ENCODE measurements at regions not wholly inside any gene's neighbourhood (a gene's known extent, or its start where the extent isn't known, plus 50 kb on each side); places are given as distances from the start of the nearest gene placed in this dataset.

- Histone ChIP-seq H3K9me3 (ENCODE audit: control insufficient read depth, insufficient read depth, low read depth, low read length) (no peaks in the 10 kb centered on the region), H3K36me3 (ENCODE audit: control insufficient read depth in 2 of 2, insufficient read depth in 1 of 2, low read length in 2 of 2) (no peaks in the 10 kb centered on the region), H3K4me1 (ENCODE audit: control insufficient read depth, insufficient read depth, low read length) (no peaks in the 10 kb centered on the region), H3K27ac (ENCODE audit: extremely low read depth, low read depth, low read length) (no peak overlapping the region), H3K4me3 (ENCODE audit: low read depth, low read length) (no peak overlapping the region)
- POLR2A ChIA-PET, result no interaction called here
- CTCF ChIA-PET, result interaction anchor here (0.6 kb wide), 1 partner anchor 211 kb away, joined by 3 read pairs; no protein-coding TSS in a partner anchor
- TF ChIP-seq KLF9 (tag by site-specific recombination; IDR thresholded peaks at IDR 0.05; ENCODE audit: low read depth), result no peak
- TF ChIP-seq ZNF548 (tag by site-specific recombination; IDR thresholded peaks at IDR 0.05), result no peak
- TF ChIP-seq ZNF514 (tag by site-specific recombination; IDR thresholded peaks at IDR 0.05), result no peak
- no peak for TF ChIP-seq ZNF324 (tag by site-specific recombination; IDR thresholded peaks at IDR 0.05)
- TF ChIP-seq ZNF223 (tag by site-specific recombination; IDR thresholded peaks at IDR 0.05), result no peak
- TF ChIP-seq ZNF544 (tag by site-specific recombination; IDR thresholded peaks at IDR 0.05), result no peak
- TF ChIP-seq ZBTB17 (tag by site-specific recombination; IDR thresholded peaks at IDR 0.05), result no peak
- no peak for TF ChIP-seq ZBTB49 (tag by site-specific recombination; IDR thresholded peaks at IDR 0.05; ENCODE audit: low read depth)
- no peak for TF ChIP-seq PRDM1 (tag by site-specific recombination; IDR thresholded peaks at IDR 0.05)
- TF ChIP-seq, protein P1, sequence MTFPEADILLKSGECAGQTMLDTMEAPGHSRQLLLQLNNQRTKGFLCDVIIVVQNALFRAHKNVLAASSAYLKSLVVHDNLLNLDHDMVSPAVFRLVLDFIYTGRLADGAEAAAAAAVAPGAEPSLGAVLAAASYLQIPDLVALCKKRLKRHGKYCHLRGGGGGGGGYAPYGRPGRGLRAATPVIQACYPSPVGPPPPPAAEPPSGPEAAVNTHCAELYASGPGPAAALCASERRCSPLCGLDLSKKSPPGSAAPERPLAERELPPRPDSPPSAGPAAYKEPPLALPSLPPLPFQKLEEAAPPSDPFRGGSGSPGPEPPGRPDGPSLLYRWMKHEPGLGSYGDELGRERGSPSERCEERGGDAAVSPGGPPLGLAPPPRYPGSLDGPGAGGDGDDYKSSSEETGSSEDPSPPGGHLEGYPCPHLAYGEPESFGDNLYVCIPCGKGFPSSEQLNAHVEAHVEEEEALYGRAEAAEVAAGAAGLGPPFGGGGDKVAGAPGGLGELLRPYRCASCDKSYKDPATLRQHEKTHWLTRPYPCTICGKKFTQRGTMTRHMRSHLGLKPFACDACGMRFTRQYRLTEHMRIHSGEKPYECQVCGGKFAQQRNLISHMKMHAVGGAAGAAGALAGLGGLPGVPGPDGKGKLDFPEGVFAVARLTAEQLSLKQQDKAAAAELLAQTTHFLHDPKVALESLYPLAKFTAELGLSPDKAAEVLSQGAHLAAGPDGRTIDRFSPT (tag by site-specific recombination; IDR thresholded peaks at IDR 0.05), result no peak
- TF ChIP-seq ZNF777 (tag by site-specific recombination; IDR thresholded peaks at IDR 0.05; ENCODE audit: borderline replicate concordance), result no peak
- no peak for TF ChIP-seq ZNF621 (tag by site-specific recombination; IDR thresholded peaks at IDR 0.05)
- no peak for TF ChIP-seq ZNF521 (tag by site-specific recombination; IDR thresholded peaks at IDR 0.05)
- TF ChIP-seq ZNF677 (tag by site-specific recombination; IDR thresholded peaks at IDR 0.05), result no peak
- TF ChIP-seq, protein P2, sequence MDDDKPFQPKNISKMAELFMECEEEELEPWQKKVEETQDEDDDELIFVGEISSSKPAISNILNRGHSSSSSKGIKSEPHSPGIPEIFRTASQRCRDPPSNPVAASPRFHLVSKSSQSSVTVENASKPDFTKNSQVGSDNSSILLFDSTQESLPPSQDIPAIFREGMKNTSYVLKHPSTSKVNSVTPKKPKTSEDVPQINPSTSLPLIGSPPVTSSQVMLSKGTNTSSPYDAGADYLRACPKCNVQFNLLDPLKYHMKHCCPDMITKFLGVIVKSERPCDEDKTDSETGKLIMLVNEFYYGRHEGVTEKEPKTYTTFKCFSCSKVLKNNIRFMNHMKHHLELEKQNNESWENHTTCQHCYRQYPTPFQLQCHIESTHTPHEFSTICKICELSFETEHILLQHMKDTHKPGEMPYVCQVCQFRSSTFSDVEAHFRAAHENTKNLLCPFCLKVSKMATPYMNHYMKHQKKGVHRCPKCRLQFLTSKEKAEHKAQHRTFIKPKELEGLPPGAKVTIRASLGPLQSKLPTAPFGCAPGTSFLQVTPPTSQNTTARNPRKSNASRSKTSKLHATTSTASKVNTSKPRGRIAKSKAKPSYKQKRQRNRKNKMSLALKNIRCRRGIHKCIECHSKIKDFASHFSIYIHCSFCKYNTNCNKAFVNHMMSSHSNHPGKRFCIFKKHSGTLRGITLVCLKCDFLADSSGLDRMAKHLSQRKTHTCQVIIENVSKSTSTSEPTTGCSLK (tag by site-specific recombination; IDR thresholded peaks at IDR 0.05), result no peak
- no peak for TF ChIP-seq GLI2 (tag by site-specific recombination; IDR thresholded peaks at IDR 0.05; ENCODE audit: borderline replicate concordance, low read depth)
Measured at GRCh38 chr18:28457784-28458183, 280.9 kb upstream of the CDH2 start.

DNA sequence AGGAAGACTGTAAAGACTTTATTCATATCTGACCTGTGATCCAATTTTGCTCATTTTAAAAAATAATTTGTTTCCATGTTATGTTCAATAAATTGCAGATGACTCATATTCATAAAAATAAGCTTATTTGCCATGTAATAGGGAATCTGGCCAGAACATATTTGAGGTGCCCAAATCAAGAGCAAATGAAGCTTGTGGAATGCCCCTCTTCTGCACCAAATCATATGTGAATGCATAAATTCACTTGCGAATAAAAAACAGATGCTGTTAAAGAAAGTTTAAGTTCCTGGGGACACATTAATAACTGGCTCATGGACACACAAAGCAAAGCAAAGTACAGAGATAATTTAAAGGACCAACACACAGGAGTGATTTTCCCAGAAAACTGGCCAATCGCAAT is 279.0 kb upstream of the CDH2 start:
- Histone ChIP-seq H3K27ac (ENCODE audit: extremely low read depth, low read depth, low read length) (no peak overlapping the region), H3K9me3 (ENCODE audit: control insufficient read depth, insufficient read depth, low read depth, low read length) (no peaks in the 10 kb centered on the region), H3K4me1 (ENCODE audit: control insufficient read depth, insufficient read depth, low read length) (no peaks in the 10 kb centered on the region), H3K4me3 (ENCODE audit: low read depth, low read length) (no peak overlapping the region), H3K36me3 (ENCODE audit: control insufficient read depth in 2 of 2, insufficient read depth in 1 of 2, low read length in 2 of 2) (no peaks in the 10 kb centered on the region)
- ChIA-PET POLR2A (no interaction called here), CTCF (no interaction called here)
- no peak for TF ChIP-seq ZNF274 (IDR thresholded peaks at IDR 0.05; ENCODE audit: low read length)
- no peak for TF ChIP-seq ZNF274 (tag by site-specific recombination; IDR thresholded peaks at IDR 0.05; ENCODE audit: borderline replicate concordance)
- TF ChIP-seq, protein P3, sequence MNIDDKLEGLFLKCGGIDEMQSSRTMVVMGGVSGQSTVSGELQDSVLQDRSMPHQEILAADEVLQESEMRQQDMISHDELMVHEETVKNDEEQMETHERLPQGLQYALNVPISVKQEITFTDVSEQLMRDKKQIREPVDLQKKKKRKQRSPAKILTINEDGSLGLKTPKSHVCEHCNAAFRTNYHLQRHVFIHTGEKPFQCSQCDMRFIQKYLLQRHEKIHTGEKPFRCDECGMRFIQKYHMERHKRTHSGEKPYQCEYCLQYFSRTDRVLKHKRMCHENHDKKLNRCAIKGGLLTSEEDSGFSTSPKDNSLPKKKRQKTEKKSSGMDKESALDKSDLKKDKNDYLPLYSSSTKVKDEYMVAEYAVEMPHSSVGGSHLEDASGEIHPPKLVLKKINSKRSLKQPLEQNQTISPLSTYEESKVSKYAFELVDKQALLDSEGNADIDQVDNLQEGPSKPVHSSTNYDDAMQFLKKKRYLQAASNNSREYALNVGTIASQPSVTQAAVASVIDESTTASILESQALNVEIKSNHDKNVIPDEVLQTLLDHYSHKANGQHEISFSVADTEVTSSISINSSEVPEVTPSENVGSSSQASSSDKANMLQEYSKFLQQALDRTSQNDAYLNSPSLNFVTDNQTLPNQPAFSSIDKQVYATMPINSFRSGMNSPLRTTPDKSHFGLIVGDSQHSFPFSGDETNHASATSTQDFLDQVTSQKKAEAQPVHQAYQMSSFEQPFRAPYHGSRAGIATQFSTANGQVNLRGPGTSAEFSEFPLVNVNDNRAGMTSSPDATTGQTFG (tag by site-specific recombination; IDR thresholded peaks at IDR 0.05; ENCODE audit: borderline replicate concordance), result no peak
- TF ChIP-seq SETDB1 (IDR thresholded peaks at IDR 0.05; ENCODE audit: insufficient read length, low read length), result no peak
- TF ChIP-seq ZNF501 (tag by site-specific recombination; IDR thresholded peaks at IDR 0.05), result no peak
- no peak for TF ChIP-seq ZBTB20 (tag by site-specific recombination; IDR thresholded peaks at IDR 0.05)
- TF ChIP-seq, protein P4, sequence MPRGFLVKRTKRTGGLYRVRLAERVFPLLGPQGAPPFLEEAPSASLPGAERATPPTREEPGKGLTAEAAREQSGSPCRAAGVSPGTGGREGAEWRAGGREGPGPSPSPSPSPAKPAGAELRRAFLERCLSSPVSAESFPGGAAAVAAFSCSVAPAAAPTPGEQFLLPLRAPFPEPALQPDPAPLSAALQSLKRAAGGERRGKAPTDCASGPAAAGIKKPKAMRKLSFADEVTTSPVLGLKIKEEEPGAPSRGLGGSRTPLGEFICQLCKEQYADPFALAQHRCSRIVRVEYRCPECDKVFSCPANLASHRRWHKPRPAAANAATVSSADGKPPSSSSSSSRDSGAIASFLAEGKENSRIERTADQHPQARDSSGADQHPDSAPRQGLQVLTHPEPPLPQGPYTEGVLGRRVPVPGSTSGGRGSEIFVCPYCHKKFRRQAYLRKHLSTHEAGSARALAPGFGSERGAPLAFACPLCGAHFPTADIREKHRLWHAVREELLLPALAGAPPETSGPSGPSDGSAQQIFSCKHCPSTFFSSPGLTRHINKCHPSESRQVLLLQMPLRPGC (tag by site-specific recombination; IDR thresholded peaks at IDR 0.05), result no peak
